ENCODE measurements at regions not wholly inside any gene's neighbourhood (a gene's known extent, or its start where the extent isn't known, plus 50 kb on each side); places are given as distances from the start of the nearest gene placed in this dataset.

DNA sequence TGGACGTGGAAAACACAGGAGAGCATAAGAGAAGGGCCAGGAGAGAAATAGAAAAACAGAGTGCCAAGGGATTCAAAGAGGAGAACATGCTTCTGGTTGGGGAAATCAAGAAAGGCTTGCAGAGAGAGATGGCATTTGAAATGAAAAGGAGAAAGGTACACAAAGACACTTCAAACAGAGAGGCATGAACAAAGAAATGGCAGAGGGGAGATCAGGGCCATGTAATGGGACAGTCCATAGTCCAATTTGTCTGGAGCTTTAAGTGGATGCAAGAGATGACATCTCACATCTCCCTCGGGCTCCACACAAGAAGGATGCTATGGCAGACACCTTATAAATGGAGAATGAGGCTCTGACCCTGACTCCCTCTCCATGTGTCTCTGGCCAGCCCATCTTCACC is 331.1 kb downstream of the MLLT3 start:
- no peak for DNase-seq

DNA sequence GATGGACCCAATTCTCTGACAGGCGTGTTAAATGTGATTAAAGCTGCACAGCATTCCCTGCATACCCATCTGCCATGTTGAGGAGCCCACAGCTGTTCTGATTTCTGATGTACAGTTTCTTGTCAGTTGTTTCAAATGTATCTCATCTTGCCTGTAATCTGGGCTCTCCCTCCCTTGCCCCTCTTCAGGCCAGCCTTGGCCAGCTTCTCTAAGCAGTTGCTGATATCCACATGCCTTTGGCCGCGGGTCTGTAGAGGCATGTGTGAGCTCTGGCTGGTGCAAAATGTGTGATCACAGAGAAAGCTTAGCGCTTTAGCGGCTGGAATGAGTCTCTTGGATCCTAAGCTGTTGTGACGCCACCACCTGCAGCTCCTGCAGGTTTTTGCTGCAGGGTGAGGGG is 332.0 kb downstream of the MLLT3 start:
- DNase-seq: no peak

DNA sequence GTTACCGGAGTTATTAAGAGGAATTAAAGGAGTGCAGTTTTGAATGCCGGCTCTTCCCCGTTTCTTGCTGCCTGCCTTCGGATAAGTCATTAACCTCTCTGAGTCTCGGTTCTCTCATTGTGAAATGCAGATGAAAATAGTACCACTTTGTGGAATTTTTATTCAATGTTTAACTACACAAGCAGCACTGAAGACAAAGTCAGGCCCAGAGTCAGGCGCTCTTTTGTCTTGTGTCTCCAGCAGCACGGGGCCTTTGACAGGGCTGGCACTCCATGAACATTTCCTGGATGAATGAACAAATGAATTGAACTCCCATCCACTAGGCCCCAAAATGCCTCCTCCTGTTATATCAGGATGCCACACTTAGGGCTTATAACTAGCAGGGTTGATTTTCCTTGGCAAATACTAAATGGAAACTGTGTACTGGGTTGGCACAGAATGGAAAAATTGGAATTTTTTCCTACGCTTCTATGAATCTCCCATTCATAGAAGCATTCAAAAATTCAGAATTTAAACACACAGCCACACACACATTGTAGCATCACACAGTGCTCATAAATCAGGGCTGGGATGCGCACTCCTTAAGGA is 332.8 kb downstream of the MLLT3 start:
- DNase-seq: no peak

DNA sequence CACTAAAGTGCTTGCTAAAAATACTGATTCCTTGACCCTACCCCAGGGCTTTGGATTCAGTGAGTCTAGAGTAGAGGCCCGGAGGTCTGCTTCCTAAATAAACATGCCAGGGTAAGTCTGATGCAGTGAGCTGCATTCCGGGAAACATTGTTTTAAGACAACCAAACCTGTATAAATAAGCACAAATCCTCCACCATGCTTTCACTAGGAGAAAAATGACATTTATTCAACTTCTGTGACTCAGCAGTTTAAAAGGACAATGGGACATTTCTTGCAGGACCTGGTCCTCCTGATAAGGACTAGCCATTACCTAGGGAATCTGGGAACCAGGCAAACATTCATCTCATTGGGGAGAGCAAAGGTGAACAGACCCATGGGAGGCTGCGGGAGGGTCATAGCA is 335.3 kb downstream of the MLLT3 start:
- DNase-seq: no peak

DNA sequence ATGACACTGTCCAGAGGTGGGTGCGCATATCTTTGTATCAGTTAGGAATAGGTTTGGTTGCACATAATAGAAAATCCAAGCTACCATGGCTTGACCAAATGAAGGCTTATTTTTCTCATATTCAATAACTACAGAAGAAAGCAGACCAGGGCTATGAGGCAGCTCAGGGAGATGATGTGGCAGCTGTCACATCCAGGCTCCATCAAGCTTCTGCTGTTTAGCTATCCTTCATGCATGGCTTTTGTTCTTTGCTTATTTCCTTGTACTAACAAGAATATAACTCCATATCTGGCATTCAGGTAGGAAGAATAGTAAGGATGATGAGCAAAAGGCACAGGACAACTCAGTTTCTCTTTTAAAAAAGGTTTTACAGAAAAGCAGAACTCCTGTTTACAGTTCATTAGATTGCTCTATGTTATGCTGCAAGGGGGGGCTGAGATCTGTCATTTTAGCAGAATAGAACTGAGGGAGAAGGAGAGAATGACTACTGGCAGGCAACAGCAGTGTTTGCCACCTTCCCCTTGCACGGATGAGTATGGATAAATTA is 336.1 kb downstream of the MLLT3 start:
- DNase-seq: no peak

DNA sequence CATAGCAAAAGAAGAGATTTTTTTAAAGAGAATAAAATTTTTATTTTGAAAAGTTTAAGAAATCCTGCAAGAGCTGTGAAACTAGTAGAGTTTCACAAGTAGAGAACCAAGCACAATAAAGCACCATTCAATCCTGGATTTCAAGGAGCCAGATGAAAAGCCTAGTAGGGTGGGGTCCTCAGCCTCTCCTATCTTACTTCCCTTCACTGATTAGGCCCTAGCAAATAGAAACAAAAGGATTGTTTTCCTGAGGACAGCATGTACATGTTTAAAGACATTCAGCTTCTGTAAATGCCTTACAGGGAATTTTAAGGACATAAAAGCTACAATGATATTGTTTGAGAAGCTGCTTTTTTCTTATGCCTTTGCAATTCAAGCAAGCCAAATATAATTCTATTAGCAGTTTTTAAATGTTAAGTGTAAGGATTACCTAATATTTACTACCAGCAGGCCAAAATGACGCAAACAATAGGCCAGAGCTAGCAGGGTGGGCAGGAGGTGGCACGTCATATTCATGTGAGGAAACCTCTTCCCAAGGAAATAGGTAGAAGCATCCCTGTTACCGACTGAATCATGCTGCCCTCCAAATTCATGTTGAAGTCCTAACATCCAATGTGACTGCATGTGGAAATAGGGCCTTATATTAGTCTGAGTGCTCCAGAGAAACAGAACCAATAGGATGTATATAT is 337.6 kb downstream of the MLLT3 start:
- no peak for DNase-seq

DNA sequence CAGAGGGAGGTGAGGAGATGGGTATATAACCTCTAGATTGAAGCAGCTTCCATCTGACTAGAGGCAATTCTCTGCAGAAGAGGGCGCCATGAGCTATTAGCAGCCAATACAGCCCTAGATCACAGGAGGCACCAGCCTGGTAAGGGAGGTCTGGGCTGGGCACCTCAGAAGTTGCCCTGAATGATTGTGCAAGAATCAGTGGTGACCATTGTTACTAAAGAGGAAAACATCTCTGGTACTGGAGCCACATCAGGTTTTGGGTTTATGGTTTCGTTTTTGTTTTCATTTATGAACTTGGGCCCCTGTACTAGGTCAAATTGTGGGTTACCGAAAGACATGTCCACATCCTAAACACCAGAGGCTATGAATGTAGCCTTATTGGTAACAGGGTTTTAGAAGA is 342.0 kb downstream of the MLLT3 start:
- DNase-seq: no peak

DNA sequence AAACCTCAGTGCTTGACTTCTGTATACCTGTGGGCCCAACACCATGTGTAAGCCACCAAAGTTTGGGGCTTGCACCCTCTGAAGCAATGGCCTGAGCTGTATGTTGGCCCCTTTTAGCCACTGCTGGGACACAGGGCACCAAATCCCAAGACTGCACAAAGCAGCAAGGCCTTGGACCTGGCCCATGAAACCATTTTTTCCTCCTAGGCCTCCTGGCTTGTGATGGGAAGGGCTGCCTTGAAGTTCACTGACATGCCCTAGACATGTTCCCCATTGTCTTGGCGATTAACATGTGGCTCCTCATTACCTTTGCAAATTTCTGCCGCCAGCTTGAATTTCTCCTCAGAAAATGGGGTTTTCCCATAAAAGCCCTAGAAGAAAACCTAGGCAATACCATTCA is 345.5 kb downstream of the MLLT3 start:
- no peak for DNase-seq

DNA sequence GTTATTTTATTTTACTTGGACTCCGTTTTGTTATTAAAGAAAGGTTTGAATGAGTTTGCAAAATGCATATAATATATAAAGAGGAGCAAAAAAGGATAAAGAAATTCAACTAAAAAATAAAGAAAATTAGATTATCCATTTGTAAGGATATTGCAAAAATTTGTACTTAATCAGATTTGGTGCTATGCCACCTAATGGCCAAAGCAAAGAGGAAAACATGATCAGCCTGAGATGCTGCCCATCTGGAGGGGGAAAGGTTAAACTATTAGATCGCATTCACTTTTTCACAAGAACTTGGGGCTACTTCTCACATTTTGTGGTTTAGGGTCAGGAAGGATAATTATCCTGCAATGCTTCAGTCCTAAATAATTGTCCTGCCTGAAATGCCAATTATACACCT is 350.6 kb downstream of the MLLT3 start:
- no peak for DNase-seq

DNA sequence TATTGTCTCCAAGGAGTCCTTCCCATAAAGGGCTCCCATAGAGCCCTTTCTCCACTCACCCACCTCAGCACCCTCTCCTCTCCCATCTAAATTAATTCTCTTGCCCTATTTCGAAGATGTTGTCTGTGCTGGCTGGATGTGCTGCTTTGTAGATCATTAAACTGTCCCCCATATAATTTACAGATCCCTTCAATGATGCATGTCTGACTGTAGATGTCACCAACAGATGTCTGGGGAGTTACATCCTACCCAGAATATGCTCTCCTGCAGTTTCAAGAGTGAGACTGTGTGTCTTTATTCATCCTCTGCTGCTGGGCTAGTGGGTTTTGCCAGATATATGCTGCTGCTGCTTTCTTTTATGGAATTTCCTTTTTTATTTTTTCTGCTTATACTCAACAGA is 351.2 kb downstream of the MLLT3 start:
- no peak for DNase-seq

DNA sequence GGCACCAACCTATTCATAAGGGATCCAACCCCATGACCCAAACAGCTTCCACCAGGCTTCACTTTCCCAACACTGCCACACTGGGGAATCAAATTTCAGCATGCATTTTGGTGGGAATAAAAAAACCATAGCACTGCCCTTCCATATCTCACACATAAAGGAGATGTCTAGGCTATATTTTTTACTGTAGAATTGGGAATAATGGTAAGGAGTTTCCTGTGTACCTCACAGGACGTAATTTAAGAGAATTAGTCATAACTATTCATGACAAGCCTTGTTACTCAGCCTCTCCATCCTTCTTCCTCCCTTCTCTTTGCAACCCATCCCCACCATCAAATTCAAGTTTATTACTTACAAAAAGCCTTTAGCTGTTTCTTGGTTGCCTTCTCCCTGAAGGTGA is 352.1 kb downstream of the MLLT3 start:
- DNase-seq: no peak

DNA sequence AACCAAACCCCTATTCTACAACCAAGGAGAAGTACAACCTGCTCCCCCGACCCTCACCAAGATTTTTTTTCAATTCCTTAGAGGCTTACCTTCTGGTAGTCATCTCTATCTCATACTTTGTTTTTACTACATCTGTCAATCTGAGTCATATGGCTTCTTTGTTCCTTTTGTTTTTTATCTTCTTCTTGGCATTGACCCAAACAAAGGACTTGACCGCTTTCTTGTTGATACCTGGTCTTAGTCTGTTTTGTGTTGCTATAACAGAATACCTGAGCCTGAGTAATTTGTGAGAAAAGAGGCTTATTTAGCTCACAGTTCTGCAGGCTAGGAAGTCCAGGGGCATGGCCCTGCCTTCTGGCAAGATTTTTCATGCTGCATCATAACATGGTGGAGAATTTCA is 352.7 kb downstream of the MLLT3 start:
- no peak for DNase-seq

DNA sequence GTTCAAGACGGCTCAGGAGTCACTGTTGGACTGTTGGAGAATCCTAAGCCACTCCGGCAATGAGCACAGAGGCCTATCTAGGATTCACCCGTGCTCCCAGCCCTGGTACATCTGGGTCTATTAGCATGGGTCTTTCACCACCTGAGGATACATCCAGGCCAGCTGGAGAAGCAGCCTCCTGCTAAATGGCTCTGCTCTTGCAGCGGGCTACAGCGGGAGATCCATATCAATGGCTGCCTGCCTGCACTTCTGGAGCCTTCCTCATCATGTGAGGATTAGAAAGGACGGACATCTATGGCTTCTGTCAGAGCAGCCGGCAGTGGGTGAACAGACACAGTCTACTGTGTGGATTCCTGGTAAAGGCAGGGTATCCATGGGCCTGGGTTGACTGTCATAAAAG is 357.4 kb downstream of the MLLT3 start:
- no peak for DNase-seq

DNA sequence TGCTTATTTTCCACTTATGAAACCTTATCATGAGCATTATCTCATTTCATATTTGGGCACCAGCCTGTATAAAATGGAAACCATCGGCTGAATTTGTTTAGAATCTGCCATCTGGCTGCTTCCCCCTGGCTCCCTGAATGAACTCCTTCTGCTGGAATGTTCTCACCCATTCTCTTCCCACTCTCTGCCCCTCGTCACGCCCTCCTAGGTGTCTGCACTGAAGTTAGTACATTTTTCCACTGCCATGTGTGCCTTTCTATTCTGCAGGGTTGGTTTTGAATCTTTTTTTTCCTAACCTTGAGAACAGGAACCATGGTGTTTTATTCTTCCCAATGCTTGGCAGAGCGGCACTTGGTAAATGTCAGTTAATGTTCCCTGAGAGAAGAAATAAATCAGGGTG is 359.7 kb downstream of the MLLT3 start:
- no peak for DNase-seq

DNA sequence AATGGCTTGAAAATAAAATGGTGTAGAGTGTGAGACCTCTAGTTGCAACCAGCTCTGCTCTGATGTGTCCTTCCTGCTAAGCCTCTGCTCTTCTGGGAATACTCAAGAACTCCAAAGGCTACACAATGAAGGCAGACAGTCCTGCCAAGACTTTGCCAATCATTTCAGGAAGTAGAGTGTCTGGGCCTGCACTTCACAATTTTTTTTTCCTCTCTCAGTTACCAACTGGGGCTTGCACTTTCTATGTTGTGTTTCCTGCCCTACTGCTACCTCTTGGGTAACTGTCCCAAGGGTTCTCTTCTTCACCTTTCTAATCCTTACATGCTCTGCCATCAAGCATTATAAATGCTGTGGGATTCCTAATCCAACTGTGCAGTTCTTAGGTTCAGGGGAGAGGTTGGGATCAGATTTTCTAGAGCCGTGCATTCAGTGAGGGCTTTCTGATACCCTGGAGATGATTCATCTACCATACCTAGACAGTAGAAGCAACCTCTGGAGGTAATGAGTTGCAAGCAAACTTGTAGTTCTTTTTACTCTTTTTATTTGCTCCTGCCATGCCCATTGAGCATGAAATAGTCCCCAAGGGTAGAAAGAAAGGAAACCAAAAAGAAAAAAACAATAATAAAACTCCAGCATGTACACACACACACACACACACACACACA is 365.9 kb downstream of the MLLT3 start:
- no peak for DNase-seq

DNA sequence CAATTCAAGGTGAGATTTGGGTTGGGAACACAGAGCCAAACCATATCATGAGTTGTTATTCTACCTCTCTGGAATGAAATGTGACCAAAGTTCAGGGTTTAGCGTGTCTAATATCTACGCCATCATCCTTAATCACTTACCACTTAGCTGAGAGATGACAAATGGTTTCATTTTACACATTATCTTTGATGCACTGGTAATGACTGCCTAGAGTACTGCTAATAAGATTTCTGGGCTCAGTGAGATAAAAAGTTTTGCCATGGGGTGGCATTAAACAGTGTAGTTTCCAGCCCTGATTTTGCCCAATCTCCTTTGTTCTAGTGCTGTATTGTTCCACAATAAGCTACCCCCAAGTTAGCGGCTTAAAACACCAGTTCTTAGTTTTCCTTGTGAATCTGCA is 367.2 kb downstream of the MLLT3 start:
- DNase-seq: no peak

DNA sequence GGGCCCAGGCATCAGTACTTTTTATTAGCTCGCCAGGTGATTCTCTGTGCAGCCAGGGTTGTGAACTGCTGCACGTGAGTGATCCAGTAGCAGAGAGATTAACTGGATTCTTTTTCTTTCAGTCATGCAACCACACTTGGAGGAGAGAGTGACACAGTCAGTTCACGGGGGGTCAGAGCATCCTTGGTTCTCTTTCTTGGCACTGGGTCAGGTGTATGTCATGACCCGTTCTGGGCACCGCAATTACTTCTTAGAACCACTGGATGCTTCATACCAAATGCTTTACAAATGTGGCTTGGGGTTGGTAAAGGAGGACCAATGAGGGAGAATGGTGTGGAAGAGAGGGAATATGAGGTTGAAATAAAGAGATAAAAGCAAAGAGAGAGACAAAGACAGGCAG is 368.7 kb downstream of the MLLT3 start:
- no peak for DNase-seq

DNA sequence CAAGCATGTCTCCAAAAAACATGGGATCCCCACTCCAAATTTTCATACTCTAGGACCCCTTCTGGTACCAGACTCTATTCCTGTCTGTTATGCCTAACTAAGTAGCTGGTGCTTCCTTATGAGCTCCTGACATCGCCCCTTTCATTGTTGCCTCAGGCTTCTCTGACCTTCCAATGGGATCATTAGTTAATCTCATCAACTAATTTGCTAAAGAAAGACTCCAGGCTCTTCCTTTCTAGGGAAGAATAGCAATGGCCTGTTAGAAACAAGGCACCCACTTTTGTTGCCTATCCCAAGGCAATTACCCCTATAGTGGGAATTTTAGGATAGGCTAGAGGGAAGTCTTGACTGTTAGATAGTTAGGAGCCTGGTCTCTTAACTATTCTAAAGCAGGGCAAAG is 369.5 kb downstream of the MLLT3 start:
- DNase-seq: no peak

DNA sequence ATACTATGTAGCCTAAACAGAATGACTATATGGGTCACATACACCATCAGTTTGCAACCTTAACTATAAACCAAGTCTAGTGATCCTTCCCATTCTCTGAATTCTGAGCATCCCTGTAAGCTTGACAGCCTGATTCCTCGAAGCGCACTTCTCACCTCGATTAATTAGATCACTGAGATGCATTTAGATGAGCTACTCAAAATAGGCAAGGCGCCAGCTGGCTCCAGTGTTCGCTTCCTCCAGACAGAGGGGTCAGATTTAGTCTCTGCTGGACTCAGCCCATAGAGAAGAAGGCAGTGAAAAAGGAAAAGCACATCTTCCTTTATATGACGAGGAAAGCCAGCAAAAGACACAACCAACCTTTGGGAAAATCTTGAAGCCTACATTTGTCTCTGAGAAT is 371.5 kb downstream of the MLLT3 start:
- no peak for DNase-seq

DNA sequence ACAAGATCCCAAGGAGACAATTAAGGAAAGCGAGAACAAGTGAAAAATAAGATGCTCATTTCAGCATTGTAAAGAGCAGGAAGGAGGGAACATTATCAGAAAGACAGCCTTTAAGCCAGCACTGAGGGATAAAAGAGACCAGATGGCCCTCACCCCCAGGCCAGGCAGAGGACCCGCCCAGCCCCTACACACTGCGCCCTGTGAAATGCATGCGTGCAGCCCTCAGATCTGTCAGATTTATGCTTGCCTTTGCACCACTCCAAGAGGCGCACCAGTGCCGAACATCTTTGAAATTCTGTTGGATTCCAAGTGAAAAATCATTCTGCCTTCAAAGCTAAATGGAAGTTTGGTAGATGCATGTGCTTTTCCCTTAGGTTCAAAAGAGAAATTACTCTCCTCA is 378.0 kb downstream of the MLLT3 start:
- DNase-seq: no peak

DNA sequence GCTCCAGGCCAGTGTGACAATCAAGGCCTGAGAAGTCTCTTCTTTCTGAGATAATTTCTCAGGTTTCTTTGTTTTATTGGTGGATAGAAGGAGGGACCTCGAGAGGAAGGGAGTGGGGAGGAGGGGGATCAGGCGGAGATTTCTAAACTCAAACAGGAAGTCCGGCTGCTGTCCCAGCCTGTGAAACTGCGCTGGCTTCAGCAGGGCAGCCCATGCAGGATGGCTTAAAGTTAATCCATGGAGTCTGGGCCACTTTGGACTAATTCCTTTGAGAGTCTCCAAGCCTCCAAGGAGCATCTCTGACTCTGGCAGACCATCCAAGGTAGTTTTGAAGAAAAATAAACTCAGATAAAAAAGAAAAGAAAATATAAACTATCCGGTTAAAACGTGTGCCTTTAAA is 378.5 kb downstream of the MLLT3 start:
- no peak for DNase-seq

DNA sequence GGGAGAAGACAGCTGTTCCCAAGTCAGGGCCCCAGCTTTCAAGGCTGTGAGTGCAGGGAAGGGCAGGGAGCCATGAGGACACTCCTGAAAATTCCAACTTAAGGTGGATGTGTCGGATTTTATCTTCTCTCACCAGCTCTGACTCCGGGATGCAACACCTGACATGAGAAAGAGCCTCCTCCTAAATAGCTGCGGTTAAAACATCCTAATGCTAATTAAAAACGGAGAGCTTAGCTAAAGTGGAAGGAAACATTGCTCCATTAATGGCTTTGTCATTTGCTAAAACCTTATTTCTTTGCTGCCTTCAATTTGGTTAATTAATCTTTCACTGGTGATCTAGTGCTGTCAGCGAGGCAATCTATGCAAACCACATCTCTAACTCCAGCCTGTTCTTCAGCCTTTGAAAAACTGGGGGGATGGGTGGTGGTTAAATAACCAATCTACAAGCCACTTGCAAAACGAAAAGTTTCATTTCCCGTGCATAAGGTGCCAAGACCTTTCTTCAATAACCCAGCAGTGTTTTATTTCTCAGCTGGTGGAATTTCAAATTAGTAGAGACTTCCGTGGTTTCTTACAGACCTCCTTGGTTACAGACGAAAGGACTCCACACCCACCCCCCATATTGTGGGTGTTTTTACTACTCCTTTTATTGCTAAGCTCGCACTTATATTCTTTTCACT is 379.6 kb downstream of the MLLT3 start:
- DNase-seq: no peak

DNA sequence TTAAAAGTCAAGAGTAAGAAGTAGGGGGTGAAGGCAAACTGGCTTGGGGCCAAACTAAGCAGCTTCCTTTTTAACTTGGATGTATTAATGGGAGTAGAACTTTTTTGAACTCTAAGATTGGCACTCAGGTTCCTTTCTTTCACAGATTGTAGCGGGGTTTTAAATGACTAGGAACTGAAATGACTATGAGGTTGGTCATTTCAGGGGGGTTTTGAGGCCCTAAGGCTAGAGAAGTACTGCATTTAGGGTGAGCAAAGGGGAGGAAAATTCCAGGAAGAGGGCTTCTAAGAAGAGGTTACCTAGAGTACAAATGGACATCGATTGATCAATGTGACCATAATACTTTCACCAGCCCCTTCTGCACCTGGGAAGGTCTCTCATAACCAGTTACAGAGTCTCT is 381.8 kb downstream of the MLLT3 start:
- no peak for DNase-seq

DNA sequence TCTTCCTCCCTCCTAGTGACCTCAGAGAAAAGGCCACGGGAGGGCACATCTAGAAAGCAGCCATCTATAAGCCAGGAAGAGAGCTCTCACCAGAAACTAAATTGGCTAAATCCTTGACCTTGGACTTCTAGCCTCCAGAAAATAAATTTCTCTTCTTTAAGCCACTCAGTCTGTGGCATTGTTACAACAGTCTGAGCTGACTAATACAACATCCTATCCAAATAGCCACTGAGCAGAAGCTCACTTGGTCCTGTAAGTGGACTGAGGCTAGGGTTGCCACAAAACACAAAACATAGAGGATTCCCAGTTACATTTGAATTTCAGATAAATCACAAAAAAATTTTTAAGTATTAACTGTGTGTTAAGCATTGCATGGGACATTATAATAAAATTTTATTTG is 383.4 kb downstream of the MLLT3 start:
- DNase-seq: no peak

Data from Kasumi-1 (cell line).